GM10266 (cell line): ENCODE measurements at regions not wholly inside any gene's neighbourhood (a gene's known extent, or its start where the extent isn't known, plus 50 kb on each side); places are given as distances from the start of the nearest gene placed in this dataset.
"Not testable (repeated sequence)": the region's sequence is repeated elsewhere in the genome, so short reads cannot be mapped to it uniquely, and the experiment has no call there.

Experiments
- DNase-seq: peaks from one replicate; pipeline ENCODE4 v3.0.0; 2012; ENCODE audit errors: extremely low spot score
- TF ChIP-seq, protein P1 (sequence below): IDR thresholded peaks from 2 replicates; pipeline ENCODE4 v1.5.1; 2012; ENCODE audit warnings: mild to moderate bottlenecking, low read depth; ENCODE audit not compliant: control insufficient read depth, insufficient read depth; ENCODE audit errors: missing control alignments

DNA sequence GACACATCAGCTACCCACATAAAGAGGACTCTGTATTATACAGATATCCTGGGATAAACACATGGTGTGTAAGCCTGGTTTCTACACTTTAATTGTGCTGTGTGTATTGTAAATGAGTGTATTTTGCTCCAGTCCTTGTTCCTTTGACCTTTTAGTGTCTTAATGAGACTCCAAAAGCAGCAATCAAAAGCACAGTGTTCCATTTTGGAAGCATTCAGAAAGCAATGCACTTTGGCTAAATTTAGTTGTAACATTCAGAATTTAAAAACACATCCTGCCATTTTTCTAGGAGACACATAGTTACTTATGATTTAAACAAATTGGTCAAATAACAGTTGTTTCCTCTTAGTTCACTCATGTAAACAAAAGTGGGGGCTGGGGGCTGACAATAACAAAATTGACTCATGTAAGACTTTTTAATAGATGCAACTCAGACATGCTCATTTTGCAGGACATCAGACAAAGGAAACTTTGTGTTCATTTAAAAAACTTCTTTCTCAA, 122.2 kb downstream of the GPR37 start:
- TF ChIP-seq, protein P1, sequence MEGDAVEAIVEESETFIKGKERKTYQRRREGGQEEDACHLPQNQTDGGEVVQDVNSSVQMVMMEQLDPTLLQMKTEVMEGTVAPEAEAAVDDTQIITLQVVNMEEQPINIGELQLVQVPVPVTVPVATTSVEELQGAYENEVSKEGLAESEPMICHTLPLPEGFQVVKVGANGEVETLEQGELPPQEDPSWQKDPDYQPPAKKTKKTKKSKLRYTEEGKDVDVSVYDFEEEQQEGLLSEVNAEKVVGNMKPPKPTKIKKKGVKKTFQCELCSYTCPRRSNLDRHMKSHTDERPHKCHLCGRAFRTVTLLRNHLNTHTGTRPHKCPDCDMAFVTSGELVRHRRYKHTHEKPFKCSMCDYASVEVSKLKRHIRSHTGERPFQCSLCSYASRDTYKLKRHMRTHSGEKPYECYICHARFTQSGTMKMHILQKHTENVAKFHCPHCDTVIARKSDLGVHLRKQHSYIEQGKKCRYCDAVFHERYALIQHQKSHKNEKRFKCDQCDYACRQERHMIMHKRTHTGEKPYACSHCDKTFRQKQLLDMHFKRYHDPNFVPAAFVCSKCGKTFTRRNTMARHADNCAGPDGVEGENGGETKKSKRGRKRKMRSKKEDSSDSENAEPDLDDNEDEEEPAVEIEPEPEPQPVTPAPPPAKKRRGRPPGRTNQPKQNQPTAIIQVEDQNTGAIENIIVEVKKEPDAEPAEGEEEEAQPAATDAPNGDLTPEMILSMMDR = no peak
- DNase-seq = no peak

DNA sequence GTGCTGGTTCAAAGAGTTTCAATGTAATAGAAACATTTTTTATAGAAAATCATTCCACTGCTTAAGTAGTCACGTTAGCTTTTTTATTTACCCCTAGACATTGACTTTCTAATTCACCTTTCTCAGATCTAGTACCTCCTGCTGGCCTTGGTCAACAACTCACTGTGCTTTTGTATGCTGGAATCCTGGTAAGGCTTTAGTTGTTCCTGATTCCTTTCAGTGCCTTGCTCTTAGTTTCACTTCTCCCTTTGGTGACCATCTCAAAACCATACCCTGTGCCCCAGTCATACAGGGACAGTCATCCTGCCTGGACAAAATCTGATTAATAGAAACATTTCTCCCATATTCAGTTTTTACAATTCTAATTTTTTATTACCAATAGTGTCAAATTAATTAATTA, 130.2 kb downstream of the GPR37 start:
- DNase-seq = no peak
- TF ChIP-seq, protein P1 = no peak

DNA sequence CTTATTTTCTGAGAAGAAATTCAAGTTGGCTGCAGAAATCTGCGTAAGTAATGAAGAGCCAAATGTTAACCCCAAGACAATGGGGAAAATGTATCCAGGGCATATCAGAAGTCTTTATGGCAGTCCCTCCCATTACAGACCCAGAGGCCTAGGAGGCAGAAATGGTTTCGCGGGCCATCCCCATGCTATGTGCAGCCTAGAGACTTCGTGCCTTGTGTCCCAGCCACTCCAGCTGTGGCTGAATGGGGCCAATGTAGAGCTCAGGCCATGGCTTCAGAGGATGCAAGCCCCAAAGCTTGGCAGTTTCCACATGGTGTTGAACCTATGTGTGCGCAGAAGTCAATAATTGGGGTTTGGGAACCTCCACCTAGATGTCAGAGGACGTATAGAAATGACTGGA, 131.9 kb downstream of the GPR37 start:
- TF ChIP-seq, protein P1 = no peak

DNA sequence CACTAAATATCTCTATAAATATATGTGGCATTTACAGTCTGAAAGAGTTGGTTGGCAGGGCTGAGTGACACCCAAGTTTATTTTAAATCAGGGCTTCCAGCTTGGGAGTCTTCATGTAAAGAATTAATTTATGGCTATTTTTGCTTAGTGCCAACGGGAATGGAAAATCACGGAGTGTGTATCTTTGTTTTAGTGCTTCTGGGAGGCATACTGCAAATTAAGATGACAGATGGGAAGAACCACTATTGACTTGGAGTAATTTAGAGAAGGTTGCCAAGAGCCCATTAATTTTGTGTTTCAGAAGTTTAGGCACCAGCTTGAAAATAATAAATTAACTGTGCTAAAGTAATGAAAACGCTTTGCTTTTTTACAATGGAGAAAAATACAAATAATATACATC, 135.2 kb downstream of the GPR37 start:
- TF ChIP-seq, protein P1 = no peak
- DNase-seq = no peak

More for the DNA sequence above, 131.9 kb downstream of the GPR37 start:
- no peak for DNase-seq

DNA sequence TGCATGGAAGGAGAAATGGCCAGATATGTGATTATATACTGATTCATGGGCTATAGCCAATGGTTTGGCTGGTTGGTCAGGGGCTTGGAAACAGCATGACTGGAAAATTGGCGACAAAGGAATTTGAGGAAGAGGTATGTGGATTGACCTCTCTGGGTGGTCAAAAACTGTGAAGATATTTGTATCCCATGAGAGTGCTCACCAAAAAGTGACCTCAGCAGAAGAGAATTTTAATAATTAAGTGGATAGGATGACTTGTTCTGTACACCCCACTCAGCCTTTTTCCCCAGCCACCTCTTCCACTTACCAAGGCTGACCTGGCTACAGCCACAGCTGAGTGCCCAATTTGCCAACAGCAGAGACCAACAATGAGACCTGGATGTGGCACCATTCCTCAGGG, 146.7 kb downstream of the GPR37 start:
- TF ChIP-seq, protein P1 = no peak
- no peak for DNase-seq

DNA sequence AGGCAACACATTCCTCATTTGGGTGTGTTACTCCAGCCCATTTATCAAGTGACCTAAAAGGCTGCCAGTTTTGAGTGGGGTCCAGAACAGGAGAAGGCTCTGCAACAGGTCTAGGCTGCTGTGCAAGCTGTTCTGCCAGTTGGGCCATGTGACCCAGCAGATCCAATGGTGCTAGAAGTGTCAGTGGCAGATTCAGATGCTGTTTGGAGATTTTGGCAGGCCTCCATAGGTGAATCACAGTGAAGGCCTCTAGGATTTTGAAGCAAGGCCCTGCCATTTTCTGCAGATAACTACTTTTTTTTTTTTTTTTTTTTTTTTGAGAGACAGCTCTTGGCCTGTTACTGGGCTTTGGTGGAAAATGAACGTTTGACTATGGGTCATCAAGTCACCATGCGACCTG, 147.5 kb downstream of the GPR37 start:
- DNase-seq = not testable (repeated sequence)

DNA sequence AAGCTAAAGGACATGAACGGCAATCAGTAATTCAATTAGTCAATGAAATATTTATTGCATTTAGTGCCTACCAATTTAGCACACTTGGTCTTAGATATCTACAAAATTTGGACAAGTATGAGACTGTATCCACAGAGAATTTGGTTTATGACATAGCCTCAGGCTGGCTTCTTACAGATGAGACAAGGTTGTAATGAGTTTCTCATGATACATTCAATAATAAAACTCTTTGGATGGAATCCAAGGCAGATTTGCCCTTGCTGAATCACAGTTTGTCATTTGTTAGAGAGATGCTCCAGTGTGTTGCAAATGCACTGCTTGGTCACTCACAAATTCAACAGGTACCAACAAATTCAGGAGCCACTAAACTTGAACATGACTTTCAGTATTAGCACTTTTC, 162.5 kb downstream of the GPR37 start:
- no peak for DNase-seq
- TF ChIP-seq, protein P1 = no peak

DNA sequence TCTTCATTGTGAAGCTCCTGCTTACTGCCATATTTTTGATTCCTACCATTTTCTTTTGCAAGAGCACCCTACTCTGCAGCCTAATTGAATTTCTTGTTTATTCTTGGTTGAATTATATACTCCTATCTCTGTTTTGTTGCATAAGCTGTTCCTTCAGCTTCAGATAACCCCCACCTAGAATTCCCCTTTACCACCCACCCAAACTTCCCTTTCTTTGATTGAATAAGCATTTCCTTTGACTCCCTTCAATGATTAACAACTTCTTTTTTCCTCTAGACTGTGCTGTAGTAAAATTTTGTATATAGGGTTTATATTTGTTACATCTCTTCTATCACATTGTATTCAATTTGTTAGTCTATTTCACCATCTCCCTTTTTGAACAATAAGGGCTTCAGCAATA, 168.1 kb downstream of the GPR37 start:
- DNase-seq = no peak
- TF ChIP-seq, protein P1 = no peak
